Parathyroid adenoma (tissue), 2 donors: ENCODE measurements at regions not wholly inside any gene's neighbourhood (a gene's known extent, or its start where the extent isn't known, plus 50 kb on each side); places are given as distances from the start of the nearest gene placed in this dataset.

Source experiments
- H2AFZ ChIP-seq: fragments of 300-600 bp; sonication (generic); one replicate; pipeline ENCODE4 v1.7.0; 2017; ENCODE audit warnings: antibody characterized with exemption, mild to moderate bottlenecking
- H3K27ac ChIP-seq: fragments of 300-600 bp; sonication (generic); one replicate; pipeline ENCODE4 v1.7.0; 2017
- H3K27me3 ChIP-seq: fragments of 300-600 bp; sonication (generic); one replicate; pipeline ENCODE4 v1.7.0; 2017; ENCODE audit warnings: low read length; ENCODE audit not compliant: control insufficient read depth, insufficient read depth
- H3K36me3 ChIP-seq: fragments of 300-600 bp; sonication (generic); one replicate; pipeline ENCODE4 v1.7.0; 2017; ENCODE audit warnings: low read length; ENCODE audit not compliant: control insufficient read depth, insufficient read depth
- H3K4me1 ChIP-seq: fragments of 300-600 bp; sonication (generic); one replicate; pipeline ENCODE4 v1.7.0; 2017; ENCODE audit warnings: control low read depth
- H3K4me2 ChIP-seq: fragments of 300-600 bp; sonication (generic); one replicate; pipeline ENCODE4 v1.7.0; 2017; ENCODE audit warnings: low read length
- H3K4me3 ChIP-seq: fragments of 300-600 bp; sonication (generic); one replicate; pipeline ENCODE4 v1.7.0; 2017; ENCODE audit warnings: low read depth, low read length
- H3K79me2 ChIP-seq: fragments of 300-600 bp; sonication (generic); one replicate; pipeline ENCODE4 v1.7.0; 2017; ENCODE audit warnings: control low read depth
- H3K9ac ChIP-seq: fragments of 300-600 bp; sonication (generic); one replicate; pipeline ENCODE4 v1.7.0; 2017; ENCODE audit warnings: mild to moderate bottlenecking
- H3K9me3 ChIP-seq: fragments of 300-600 bp; sonication (generic); one replicate; pipeline ENCODE4 v1.7.0; 2017; ENCODE audit warnings: low read length; ENCODE audit not compliant: control insufficient read depth
- TF ChIP-seq, protein P1 (sequence below): fragments of 300-600 bp; sonication (generic); IDR thresholded peaks from one replicate; pipeline ENCODE4 v1.7.0; 2017; ENCODE audit warnings: antibody characterized with exemption, mild to moderate bottlenecking
- donor health status: primary hyperparathyroidism.

DNA sequence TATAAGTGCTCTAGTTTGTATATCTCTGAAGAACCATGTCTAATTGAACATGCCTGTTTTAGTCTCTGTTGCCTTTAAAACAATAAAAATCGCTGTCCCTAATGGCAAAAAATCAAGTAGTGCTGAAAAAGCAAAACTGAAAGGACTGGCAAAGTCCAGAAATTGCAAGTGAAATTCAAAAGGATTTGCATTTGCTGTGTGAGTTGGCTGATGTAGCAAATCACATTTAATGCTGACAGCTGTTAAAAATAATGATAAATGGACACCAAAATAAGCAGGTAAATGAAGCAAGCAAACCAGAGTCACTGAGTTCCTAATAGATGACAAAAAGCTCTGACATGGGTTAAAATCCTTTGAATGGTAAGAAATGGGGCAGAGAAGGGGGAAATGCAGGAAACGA is 874.1 kb downstream of the GRM8 start:
- Histone ChIP-seq H3K4me2 (no peak overlapping the region), H3K27ac (no peak overlapping the region), H3K9ac (no peak overlapping the region), H3K4me3 (no peak overlapping the region), H3K79me2 (no peaks in the 10 kb centered on the region), H2AFZ (no peak overlapping the region), H3K27me3 (no peaks in the 10 kb centered on the region), H3K4me1 (no peaks in the 10 kb centered on the region), H3K9me3 (no peaks in the 10 kb centered on the region), H3K36me3 (no peaks in the 10 kb centered on the region)
- TF ChIP-seq, protein P1, sequence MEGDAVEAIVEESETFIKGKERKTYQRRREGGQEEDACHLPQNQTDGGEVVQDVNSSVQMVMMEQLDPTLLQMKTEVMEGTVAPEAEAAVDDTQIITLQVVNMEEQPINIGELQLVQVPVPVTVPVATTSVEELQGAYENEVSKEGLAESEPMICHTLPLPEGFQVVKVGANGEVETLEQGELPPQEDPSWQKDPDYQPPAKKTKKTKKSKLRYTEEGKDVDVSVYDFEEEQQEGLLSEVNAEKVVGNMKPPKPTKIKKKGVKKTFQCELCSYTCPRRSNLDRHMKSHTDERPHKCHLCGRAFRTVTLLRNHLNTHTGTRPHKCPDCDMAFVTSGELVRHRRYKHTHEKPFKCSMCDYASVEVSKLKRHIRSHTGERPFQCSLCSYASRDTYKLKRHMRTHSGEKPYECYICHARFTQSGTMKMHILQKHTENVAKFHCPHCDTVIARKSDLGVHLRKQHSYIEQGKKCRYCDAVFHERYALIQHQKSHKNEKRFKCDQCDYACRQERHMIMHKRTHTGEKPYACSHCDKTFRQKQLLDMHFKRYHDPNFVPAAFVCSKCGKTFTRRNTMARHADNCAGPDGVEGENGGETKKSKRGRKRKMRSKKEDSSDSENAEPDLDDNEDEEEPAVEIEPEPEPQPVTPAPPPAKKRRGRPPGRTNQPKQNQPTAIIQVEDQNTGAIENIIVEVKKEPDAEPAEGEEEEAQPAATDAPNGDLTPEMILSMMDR, result no peak

DNA sequence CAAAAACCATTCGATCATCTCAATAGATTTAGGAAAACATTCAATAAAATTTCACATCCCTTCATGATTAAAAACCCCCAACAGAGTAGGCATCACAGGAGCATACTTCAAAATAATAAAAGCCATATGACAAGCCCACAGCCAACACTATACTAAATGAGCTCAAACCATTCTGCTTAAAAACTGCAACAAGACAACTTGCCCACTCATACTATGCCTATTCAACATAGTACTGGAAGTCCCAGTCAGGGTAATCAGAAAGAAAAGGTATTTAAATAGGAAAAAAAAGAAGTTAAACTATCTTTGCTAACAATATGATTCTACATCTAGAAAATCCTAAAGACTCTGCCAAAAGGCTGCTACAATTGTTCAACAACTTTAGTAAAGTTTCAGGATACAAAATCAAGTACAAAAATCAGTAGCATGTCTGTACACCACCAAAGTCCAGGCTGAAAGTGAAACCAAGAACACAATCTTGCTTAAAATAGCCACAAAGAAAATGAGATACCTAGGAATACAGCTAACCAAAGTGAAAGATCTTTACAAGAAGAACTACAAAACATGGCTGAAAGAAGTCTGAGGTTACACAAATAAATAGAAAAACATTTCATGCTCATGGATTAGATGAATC is 882.6 kb downstream of the GRM8 start:
- Histone ChIP-seq H3K9ac (no peak overlapping the region), H3K4me3 (no peak overlapping the region), H3K79me2 (no peaks in the 10 kb centered on the region), H3K4me2 (no peak overlapping the region), H3K27me3 (no peaks in the 10 kb centered on the region), H3K9me3 (no peaks in the 10 kb centered on the region), H3K4me1 (no peaks in the 10 kb centered on the region), H3K27ac (no peak overlapping the region), H3K36me3 (no peaks in the 10 kb centered on the region), H2AFZ (no peak overlapping the region)
- TF ChIP-seq, protein P1, result no peak

DNA sequence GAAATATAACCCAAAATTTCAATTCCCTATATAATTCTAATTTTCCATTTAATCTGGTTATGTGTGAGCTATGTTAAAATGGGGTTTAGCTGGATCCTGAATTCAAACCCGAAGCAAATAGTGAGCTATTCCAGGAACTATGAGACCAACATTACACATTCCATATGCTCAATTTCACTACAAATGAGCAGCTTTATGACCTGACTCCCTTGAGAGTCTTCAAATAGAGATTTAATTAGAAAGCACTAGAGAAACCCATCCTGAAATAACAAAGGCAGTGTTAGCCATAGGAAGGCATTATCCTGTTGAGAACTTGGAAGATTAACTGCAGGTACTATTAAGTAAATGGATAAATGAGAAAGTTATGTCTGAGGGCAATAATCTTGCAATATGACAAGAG is 890.0 kb downstream of the GRM8 start:
- TF ChIP-seq, protein P1, result no peak
- H3K27me3 ChIP-seq, result no peaks in the 10 kb centered on the region
- no peaks in the 10 kb centered on the region for H3K4me1 ChIP-seq
- H3K79me2 ChIP-seq, result no peaks in the 10 kb centered on the region
- no peak overlapping the region for H3K4me3 ChIP-seq
- no peak overlapping the region for H2AFZ ChIP-seq
- no peaks in the 10 kb centered on the region for H3K36me3 ChIP-seq
- no peaks in the 10 kb centered on the region for H3K9me3 ChIP-seq
- H3K9ac ChIP-seq, result no peak overlapping the region
- H3K4me2 ChIP-seq, result no peak overlapping the region
- H3K27ac ChIP-seq, result no peak overlapping the region

DNA sequence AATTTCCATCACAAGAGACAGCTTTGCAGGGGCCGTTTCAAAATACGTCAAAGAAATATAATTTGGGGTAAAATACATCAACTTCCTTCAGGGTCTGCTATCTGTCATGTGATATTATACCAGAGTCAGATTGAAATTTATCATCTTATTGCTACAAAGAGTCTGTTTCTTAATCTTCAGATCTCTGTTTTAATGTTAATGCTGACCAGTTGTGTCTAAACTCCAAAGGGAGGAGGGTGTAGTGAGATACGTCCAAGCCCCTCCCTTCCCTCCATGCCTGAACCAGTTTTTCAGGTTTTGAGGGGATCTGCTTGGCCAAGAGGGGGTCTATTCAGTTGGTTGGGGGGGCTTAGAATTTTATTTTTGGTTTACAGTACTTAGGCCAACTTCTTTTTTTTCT is 891.6 kb downstream of the GRM8 start:
- Histone ChIP-seq H3K79me2 (no peaks in the 10 kb centered on the region), H3K27ac (no peak overlapping the region), H3K4me2 (no peak overlapping the region), H3K27me3 (no peaks in the 10 kb centered on the region), H3K4me1 (no peaks in the 10 kb centered on the region), H3K9me3 (no peaks in the 10 kb centered on the region), H3K9ac (no peak overlapping the region), H2AFZ (no peak overlapping the region), H3K36me3 (no peaks in the 10 kb centered on the region), H3K4me3 (no peak overlapping the region)
- TF ChIP-seq, protein P1, result no peak

DNA sequence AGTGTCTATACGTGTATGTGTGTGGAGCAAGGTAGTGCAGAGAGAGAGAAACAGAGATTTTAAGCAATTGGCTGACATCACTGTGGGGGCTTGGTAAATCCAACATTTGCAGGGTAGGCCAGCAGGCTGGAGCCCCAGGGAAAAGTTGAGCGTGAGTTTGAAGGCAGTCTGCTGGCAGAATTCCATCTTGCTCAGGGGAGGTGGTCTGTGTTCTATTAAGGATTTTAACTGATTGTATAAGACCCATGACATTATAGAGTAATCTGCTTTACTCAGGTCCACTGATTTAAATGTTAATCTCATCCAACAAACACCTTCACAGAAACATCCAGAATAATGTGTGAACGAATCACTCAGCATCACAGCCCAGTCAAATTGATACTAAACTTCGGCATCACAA is 912.9 kb downstream of the GRM8 start:
- TF ChIP-seq, protein P1, result no peak
- no peaks in the 10 kb centered on the region for H3K9me3 ChIP-seq
- no peak overlapping the region for H3K27ac ChIP-seq
- H2AFZ ChIP-seq, result no peak overlapping the region
- H3K79me2 ChIP-seq, result no peaks in the 10 kb centered on the region
- H3K4me3 ChIP-seq, result no peak overlapping the region
- H3K36me3 ChIP-seq, result no peaks in the 10 kb centered on the region
- no peaks in the 10 kb centered on the region for H3K4me1 ChIP-seq
- no peaks in the 10 kb centered on the region for H3K27me3 ChIP-seq
- H3K4me2 ChIP-seq, result no peak overlapping the region
- H3K9ac ChIP-seq, result no peak overlapping the region
